ENCODE measurements at regions not wholly inside any gene's neighbourhood (a gene's known extent, or its start where the extent isn't known, plus 50 kb on each side); places are given as distances from the start of the nearest gene placed in this dataset.
"Not testable (repeated sequence)": the region's sequence is repeated elsewhere in the genome, so short reads cannot be mapped to it uniquely, and the experiment has no call there.

DNA sequence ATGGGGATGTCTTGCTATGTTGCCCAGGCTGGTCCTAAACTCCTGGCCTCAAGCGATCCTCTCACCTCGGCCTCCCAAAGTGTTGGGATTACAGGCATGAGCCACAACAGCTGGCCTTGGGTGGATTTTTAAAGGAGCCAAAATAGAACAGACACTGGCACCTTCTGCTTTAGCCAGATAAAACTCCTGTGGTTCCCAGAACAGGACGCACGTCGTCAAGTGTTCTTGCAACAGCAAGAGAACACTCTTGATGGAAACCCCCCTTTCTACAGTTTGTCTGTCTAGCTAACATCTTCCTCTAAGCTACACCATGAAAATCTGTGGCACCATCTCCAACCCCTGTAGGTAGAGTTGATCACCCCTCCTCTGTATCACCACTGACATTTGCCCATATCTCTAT lies 122.6 kb downstream of the NPIPB5 start:
- no peaks in the 10 kb centered on the region for H3K36me3 Mint-ChIP-seq
- H3K4me3 Mint-ChIP-seq = no peak overlapping the region
- H3K27me3 Mint-ChIP-seq = peaks cover 25% of the 10 kb centered on the region
- ATAC-seq = no peak
- DNase-seq = no peak
- H3K4me1 Mint-ChIP-seq = no peaks in the 10 kb centered on the region
- H3K27ac Mint-ChIP-seq = no peak overlapping the region
- CTCF ChIA-PET = no interaction called here
- no peaks in the 10 kb centered on the region for H3K9me3 Mint-ChIP-seq (ENCODE audit: low read depth)

DNA sequence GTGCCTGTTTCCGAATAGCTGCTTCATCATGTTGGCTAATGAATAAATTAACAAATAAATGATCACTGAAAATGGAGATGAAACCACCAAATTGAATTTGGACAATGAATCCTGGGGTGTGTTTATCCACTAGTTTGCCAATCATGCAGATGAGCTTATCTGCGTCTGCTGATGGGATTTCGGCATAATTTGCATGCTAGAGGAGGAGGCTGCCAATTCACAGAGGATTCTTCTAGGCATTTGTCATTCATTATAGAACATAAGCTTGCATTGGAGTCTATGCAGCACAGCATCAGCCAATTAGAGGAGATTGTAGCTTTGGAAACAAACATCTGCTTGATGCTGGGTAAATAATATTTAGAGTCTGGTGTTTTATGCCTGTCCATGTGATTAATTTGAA lies 123.1 kb downstream of the NPIPB5 start:
- CTCF ChIA-PET = no interaction called here
- Mint-ChIP-seq H3K27ac (no peak overlapping the region), H3K9me3 (ENCODE audit: low read depth) (no peaks in the 10 kb centered on the region), H3K4me1 (no peaks in the 10 kb centered on the region), H3K36me3 (no peaks in the 10 kb centered on the region), H3K4me3 (no peak overlapping the region), H3K27me3 (peaks cover 24% of the 10 kb centered on the region)
- DNase-seq (peak; percentile 38), ATAC-seq (no peak)

- CTCF ChIA-PET = interaction anchor here (0.5 to 1.6 kb wide), 2 partner anchors 8 to 17 kb away, joined by 3 to 4 read pairs; no protein-coding TSS in a partner anchor
- no peaks in the 10 kb centered on the region for H3K36me3 Mint-ChIP-seq
- no peak for ATAC-seq
- H3K27me3 Mint-ChIP-seq = peaks cover 24% of the 10 kb centered on the region
- H3K4me1 Mint-ChIP-seq = no peaks in the 10 kb centered on the region
- no peak overlapping the region for H3K4me3 Mint-ChIP-seq
- no peak for DNase-seq
- no peak overlapping the region for H3K27ac Mint-ChIP-seq
- H3K9me3 Mint-ChIP-seq (ENCODE audit: low read depth) = no peaks in the 10 kb centered on the region
Observed at GRCh38 chr16:22634954-22635353, 124.3 kb downstream of the NPIPB5 start.

GRCh38 chr16:22635357-22635761 lies 124.7 kb downstream of the NPIPB5 start:
- Mint-ChIP-seq H3K4me1 (no peaks in the 10 kb centered on the region), H3K27me3 (peaks cover 24% of the 10 kb centered on the region), H3K36me3 (no peaks in the 10 kb centered on the region), H3K9me3 (ENCODE audit: low read depth) (no peaks in the 10 kb centered on the region), H3K27ac (no peak overlapping the region), H3K4me3 (no peak overlapping the region)
- DNase-seq = peak; percentile 15
- CTCF ChIA-PET = interaction anchor here (0.5 to 1.6 kb wide), 3 partner anchors 9 to 17 kb away, joined by 3 to 4 read pairs (median 3); no protein-coding TSS in a partner anchor
- ATAC-seq = no peak

- Mint-ChIP-seq H3K27ac (no peak overlapping the region), H3K27me3 (peaks cover 24% of the 10 kb centered on the region), H3K9me3 (ENCODE audit: low read depth) (no peaks in the 10 kb centered on the region), H3K4me3 (no peak overlapping the region), H3K4me1 (no peaks in the 10 kb centered on the region), H3K36me3 (no peaks in the 10 kb centered on the region)
- CTCF ChIA-PET = interaction anchor here (0.9 to 1.6 kb wide), 2 partner anchors 9 kb away, joined by 3 to 4 read pairs; no protein-coding TSS in a partner anchor
- ATAC-seq (no peak), DNase-seq (peak; percentile 36)
Observed at GRCh38 chr16:22635801-22636200, 125.1 kb downstream of the NPIPB5 start.

DNA sequence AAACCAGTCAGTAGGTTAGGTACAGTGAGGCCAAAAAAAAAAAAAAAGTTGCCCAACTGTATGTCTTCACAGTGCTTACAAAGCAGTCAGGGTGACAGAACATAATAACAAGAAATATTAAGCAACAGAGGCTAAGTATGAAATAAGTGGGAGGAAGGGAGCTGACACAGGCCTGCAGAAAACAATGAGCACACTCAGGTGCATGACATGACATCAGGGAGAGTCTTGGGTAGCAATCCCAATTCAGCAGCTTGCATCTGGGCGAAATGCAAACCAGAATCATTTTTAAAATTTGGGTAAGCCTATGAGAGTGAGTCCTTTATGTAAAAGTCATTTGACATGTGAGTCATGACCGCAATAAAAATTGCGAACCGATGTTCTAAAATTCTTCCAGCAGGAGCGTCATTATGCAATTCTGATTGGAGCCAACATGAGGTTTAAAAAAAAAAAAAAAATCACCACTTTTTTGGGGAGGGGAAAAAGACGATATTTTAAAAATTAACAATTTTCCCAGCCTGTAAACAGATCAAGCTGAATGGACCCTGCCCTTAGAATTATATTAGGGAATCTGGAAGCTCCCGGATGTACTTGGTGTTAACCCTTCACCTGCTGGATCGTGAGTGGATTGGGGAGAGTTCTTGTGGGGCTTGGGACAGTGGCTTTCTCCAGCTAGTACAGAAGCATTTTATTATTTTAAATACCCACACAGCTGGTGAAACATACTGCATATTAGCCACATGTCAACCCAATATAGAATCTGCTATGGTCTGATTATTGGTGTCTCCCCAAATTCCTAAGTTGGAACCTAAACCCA lies 127.9 kb downstream of the NPIPB5 start:
- Mint-ChIP-seq H3K27ac (no peak overlapping the region), H3K27me3 (peaks cover 21% of the 10 kb centered on the region), H3K4me3 (no peak overlapping the region), H3K9me3 (ENCODE audit: low read depth) (no peaks in the 10 kb centered on the region), H3K36me3 (no peaks in the 10 kb centered on the region), H3K4me1 (no peaks in the 10 kb centered on the region)
- DNase-seq = peak; percentile 21
- CTCF ChIA-PET = no interaction called here
- ATAC-seq = no peak

DNA sequence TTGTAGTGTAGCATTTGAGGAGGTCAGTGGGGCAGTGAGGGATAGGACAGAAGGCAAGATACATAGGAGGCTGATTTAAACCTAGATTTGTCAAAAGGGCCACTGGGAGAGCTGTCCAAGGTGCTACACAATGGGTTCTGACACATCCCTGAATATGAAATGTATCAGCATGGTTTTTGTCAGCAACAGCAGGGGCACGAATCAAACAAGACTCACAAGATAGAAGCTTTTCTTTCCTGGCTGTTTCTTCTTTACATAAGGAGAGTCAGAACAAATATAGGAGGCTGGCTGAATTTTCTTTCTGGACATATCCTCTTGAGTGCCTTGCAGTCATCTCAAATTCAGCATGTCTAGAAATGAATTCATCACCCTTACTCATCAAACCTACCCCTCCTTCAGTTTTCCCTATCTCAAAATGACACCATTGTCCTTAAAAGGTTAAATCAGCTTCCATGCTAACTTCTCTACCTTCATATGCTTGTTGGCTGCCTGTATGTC lies 130.5 kb downstream of the NPIPB5 start:
- H3K27ac Mint-ChIP-seq = no peak overlapping the region
- DNase-seq (peak; percentile 42), ATAC-seq (no peak)
- no peaks in the 10 kb centered on the region for H3K36me3 Mint-ChIP-seq
- no peaks in the 10 kb centered on the region for H3K27me3 Mint-ChIP-seq
- H3K9me3 Mint-ChIP-seq (ENCODE audit: low read depth) = no peaks in the 10 kb centered on the region
- CTCF ChIA-PET = no interaction called here
- H3K4me1 Mint-ChIP-seq = no peaks in the 10 kb centered on the region
- no peak overlapping the region for H3K4me3 Mint-ChIP-seq

GRCh38 chr16:22642416-22643088 lies 131.9 kb downstream of the NPIPB5 start:
- CTCF ChIA-PET = no interaction called here
- ATAC-seq (no peak), DNase-seq (peak; percentile 40)
- Mint-ChIP-seq H3K4me3 (no peak overlapping the region), H3K36me3 (no peaks in the 10 kb centered on the region), H3K4me1 (no peaks in the 10 kb centered on the region), H3K27ac (no peak overlapping the region), H3K27me3 (no peaks in the 10 kb centered on the region), H3K9me3 (ENCODE audit: low read depth) (no peaks in the 10 kb centered on the region)

DNA sequence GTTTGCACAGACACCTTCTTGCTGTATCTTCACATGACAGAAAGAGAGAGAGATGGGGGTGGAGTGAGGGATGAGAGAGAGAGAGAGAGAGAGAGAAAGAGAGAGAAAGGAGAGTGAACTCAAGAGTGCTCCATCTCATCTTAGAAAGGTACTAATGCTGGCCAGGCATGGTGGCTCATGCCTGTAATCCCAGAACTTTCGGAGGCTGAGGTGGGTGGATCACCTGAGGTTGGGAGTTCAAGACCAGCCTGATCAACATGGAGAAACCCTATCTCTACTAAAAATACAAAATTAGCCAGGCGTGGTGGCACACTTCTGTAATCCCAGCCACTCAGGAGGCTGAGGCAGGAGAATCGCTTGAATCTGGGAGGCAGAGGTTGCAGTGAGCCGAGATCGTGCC lies 132.5 kb downstream of the NPIPB5 start:
- CTCF ChIA-PET; H3K27ac Mint-ChIP-seq; H3K9me3 Mint-ChIP-seq (ENCODE audit: low read depth); H3K4me1 Mint-ChIP-seq; H3K36me3 Mint-ChIP-seq; ATAC-seq; H3K27me3 Mint-ChIP-seq; H3K4me3 Mint-ChIP-seq: not testable (repeated sequence)
- peak; percentile 23 for DNase-seq

GRCh38 chr16:22643886-22644285 lies 133.2 kb downstream of the NPIPB5 start:
- ATAC-seq (no peak), DNase-seq (peak; percentile 9)
- H3K27ac Mint-ChIP-seq = no peak overlapping the region
- no peaks in the 10 kb centered on the region for H3K9me3 Mint-ChIP-seq (ENCODE audit: low read depth)
- H3K4me3 Mint-ChIP-seq = no peak overlapping the region
- CTCF ChIA-PET = no interaction called here
- H3K27me3 Mint-ChIP-seq = no peaks in the 10 kb centered on the region
- no peaks in the 10 kb centered on the region for H3K36me3 Mint-ChIP-seq
- H3K4me1 Mint-ChIP-seq = no peaks in the 10 kb centered on the region

DNA sequence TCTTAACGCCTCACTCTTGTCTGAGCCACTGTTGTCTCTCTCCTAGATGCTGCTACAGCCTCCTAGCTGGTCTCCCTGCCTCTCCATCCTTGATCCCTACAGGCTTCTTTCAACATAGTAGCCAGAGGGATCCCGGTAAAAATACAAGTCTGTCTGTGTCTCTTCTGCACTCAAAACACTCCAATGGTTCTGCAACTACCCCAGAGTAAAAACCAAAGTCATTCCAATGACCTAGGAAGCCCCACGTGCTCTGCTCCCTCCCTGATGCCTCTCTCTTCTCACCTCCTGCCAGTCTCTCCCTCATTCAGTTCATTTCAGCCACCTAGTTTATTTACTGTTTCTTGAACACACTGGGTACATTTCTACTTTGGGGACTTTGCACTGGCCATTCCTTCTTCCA lies 135.2 kb downstream of the NPIPB5 start:
- H3K36me3 Mint-ChIP-seq = no peaks in the 10 kb centered on the region
- H3K27me3 Mint-ChIP-seq = peaks cover 3% of the 10 kb centered on the region
- CTCF ChIA-PET = no interaction called here
- ATAC-seq (no peak), DNase-seq (peak; percentile 33)
- H3K27ac Mint-ChIP-seq = no peak overlapping the region
- no peaks in the 10 kb centered on the region for H3K9me3 Mint-ChIP-seq (ENCODE audit: low read depth)
- H3K4me1 Mint-ChIP-seq = no peaks in the 10 kb centered on the region
- no peak overlapping the region for H3K4me3 Mint-ChIP-seq

DNA sequence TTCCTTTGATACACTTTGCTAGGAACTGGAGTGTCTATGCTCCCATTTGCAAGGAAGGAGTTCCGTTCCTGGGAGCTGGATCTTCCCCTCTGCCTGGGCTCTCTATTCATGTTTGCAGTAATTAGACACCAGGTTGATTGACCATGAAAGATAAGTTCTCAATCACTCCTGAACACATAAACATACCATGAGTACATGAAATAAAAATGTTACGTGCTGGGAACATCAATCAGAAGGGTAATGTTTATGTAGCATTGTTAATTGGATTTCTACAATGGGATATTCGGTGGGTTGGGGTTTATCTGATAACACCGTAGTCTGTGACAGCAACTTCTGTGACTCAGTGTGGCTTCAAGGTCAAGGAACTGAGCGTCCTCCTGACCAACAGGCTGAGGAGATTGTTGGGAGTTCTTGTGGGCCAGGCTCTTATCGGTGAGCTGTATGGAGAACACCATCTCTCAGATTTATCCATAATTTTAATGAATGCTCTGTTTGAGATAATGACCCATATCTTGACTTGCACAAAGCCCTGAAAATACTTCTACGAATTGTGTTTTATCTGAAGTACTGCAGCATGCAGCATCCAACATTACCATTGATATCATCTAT lies 136.4 kb downstream of the NPIPB5 start:
- CTCF ChIA-PET = no interaction called here
- no peak overlapping the region for H3K27ac Mint-ChIP-seq
- ATAC-seq = no peak
- peaks cover 7% of the 10 kb centered on the region for H3K27me3 Mint-ChIP-seq
- no peaks in the 10 kb centered on the region for H3K4me1 Mint-ChIP-seq
- no peaks in the 10 kb centered on the region for H3K36me3 Mint-ChIP-seq
- H3K4me3 Mint-ChIP-seq = no peak overlapping the region
- no peaks in the 10 kb centered on the region for H3K9me3 Mint-ChIP-seq (ENCODE audit: low read depth)
- DNase-seq = no peak

DNA sequence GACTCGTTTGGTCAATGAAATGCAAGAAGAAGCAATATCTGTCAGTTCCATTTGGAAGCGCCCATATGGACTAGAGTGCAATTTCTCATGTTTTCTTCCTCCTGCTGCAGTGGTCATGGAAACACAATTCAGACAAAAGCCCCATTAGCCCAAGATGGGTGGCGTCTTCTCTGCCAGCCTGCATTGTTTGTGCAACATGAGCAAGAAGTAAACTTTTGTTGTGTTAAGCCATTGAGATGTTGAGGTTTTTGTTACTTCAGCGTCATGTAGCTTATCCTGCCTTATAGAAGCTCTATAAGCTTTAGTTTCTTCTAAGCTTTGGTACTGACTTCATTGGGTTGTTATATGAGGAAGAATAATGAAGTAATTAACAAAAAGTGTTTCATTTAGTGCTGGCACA lies 137.4 kb downstream of the NPIPB5 start:
- CTCF ChIA-PET = no interaction called here
- ATAC-seq (no peak), DNase-seq (no peak)
- Mint-ChIP-seq H3K9me3 (ENCODE audit: low read depth) (no peaks in the 10 kb centered on the region), H3K4me3 (no peak overlapping the region), H3K4me1 (no peaks in the 10 kb centered on the region), H3K36me3 (no peaks in the 10 kb centered on the region), H3K27ac (no peak overlapping the region), H3K27me3 (peaks cover 8% of the 10 kb centered on the region)

- Mint-ChIP-seq H3K27ac (no peak overlapping the region), H3K4me1 (no peaks in the 10 kb centered on the region), H3K4me3 (no peak overlapping the region), H3K9me3 (ENCODE audit: low read depth) (no peaks in the 10 kb centered on the region), H3K36me3 (no peaks in the 10 kb centered on the region), H3K27me3 (peaks cover 14% of the 10 kb centered on the region)
- DNase-seq = no peak
- ATAC-seq = no peak
- CTCF ChIA-PET = no interaction called here
Observed at GRCh38 chr16:22648941-22649340, 138.2 kb downstream of the NPIPB5 start.

All from activated CD8-positive, alpha-beta memory T cell treated with anti-CD3 and anti-CD28 coated beads, Interleukin-2, amount 10 ng/mL, durations not matched to agents 7 days and 5 days (primary cell).